ENCODE measurements at regions not wholly inside any gene's neighbourhood (a gene's known extent, or its start where the extent isn't known, plus 50 kb on each side); places are given as distances from the start of the nearest gene placed in this dataset.

- SMC1A ChIA-PET (ENCODE audit: uncharacterized antibody, unreplicated experiment) = no interaction called here
- no TSS peak for BruUV-seq (replicated peaks)
- POLR2A ChIA-PET = no interaction called here
- H3K36me3 ChIP-seq (ENCODE audit: control insufficient read depth in 2 of 2, insufficient read depth in 2 of 2, low read length in 1 of 2) = no peaks in the 10 kb centered on the region
- no peaks in the 10 kb centered on the region for H3K79me2 ChIP-seq (ENCODE audit: control insufficient read depth, insufficient read depth, low read length)
- 0% methylated on average over 8 of the region's 8 CpGs for WGBS (ENCODE audit: insufficient coverage, insufficient replicate concordance, low lambda C conversion rate, missing lambda C conversion rate)
- no peaks in the 10 kb centered on the region for H4K20me1 ChIP-seq (ENCODE audit: control insufficient read depth, insufficient read depth)
- RAD21 ChIA-PET (ENCODE audit: unreplicated experiment) = no interaction called here
- CTCF ChIA-PET = no interaction called here
- no peak for DNase-seq (ENCODE audit: low read depth, low spot score)
- H3K9ac ChIP-seq (ENCODE audit: control insufficient read depth, insufficient read depth, low read length) = no peak overlapping the region
- no peak for FAIRE-seq
- intact Hi-C loops (cut with micrococcal nuclease; ENCODE audit: unreplicated experiment) (no loop called here), in situ Hi-C loops (cut with MboI) (no loop called here)
- H3K4me1 ChIP-seq (ENCODE audit: control insufficient read depth, insufficient read depth, low read length) = no peaks in the 10 kb centered on the region
- no peak overlapping the region for H3K4me2 ChIP-seq (ENCODE audit: control insufficient read depth, insufficient read depth)
- ATAC-seq = no peak
- no peak overlapping the region for H2AFZ ChIP-seq (ENCODE audit: control insufficient read depth, low read depth, low read length)
- no peak for TF ChIP-seq CHD1 (IDR thresholded peaks at IDR 0.05; ENCODE audit: low read depth, low read length)
- TF ChIP-seq FOXK2 (IDR thresholded peaks at IDR 0.05) = no peak
- no peak for TF ChIP-seq FOXM1 (IDR thresholded peaks at IDR 0.05; ENCODE audit: low read depth, low read length)
- no peak for TF ChIP-seq SMARCA5 (IDR thresholded peaks at IDR 0.05)
- TF ChIP-seq, protein P1, sequence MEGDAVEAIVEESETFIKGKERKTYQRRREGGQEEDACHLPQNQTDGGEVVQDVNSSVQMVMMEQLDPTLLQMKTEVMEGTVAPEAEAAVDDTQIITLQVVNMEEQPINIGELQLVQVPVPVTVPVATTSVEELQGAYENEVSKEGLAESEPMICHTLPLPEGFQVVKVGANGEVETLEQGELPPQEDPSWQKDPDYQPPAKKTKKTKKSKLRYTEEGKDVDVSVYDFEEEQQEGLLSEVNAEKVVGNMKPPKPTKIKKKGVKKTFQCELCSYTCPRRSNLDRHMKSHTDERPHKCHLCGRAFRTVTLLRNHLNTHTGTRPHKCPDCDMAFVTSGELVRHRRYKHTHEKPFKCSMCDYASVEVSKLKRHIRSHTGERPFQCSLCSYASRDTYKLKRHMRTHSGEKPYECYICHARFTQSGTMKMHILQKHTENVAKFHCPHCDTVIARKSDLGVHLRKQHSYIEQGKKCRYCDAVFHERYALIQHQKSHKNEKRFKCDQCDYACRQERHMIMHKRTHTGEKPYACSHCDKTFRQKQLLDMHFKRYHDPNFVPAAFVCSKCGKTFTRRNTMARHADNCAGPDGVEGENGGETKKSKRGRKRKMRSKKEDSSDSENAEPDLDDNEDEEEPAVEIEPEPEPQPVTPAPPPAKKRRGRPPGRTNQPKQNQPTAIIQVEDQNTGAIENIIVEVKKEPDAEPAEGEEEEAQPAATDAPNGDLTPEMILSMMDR (IDR thresholded peaks at IDR 0.05 in 2 of 3, conservative IDR thresholded peaks at IDR 0.05 in 1 of 3; ENCODE audit: control insufficient read depth in 2 of 3, extremely low read depth in 1 of 3, insufficient read depth in 1 of 3, low read depth in 3 of 3, low read length in 3 of 3) = no peak
- H3K9me3 ChIP-seq (replicated peaks; ENCODE audit: control insufficient read depth, insufficient read depth, low read length) = no peaks in the 10 kb centered on the region; the same call in 2 of the 3 replicates
- no peak overlapping the region for H3K4me3 ChIP-seq
- H3K27ac ChIP-seq (ENCODE audit: control insufficient read depth, insufficient read depth) = no peak overlapping the region
- H3K27me3 ChIP-seq (replicated peaks in 1 of 2; ENCODE audit: control insufficient read depth in 2 of 2, insufficient read depth in 2 of 2, low read length in 1 of 2) = no peaks in the 10 kb centered on the region; a peak in 1 of 4 replicates
These were observed 65.4 kb downstream of the MATN1 start for GRCh38 chr1:30658014-30658336.

GRCh38 chr1:30657131-30658013 lies 66.0 kb downstream of the MATN1 start:
- ChIA-PET RAD21 (ENCODE audit: unreplicated experiment) (no interaction called here), SMC1A (ENCODE audit: uncharacterized antibody, unreplicated experiment) (no interaction called here), POLR2A (no interaction called here), CTCF (no interaction called here)
- FAIRE-seq = no peak
- no peak for TF ChIP-seq STAT3 (IDR thresholded peaks at IDR 0.05; ENCODE audit: low read depth, low read length)
- TF ChIP-seq, protein P2, sequence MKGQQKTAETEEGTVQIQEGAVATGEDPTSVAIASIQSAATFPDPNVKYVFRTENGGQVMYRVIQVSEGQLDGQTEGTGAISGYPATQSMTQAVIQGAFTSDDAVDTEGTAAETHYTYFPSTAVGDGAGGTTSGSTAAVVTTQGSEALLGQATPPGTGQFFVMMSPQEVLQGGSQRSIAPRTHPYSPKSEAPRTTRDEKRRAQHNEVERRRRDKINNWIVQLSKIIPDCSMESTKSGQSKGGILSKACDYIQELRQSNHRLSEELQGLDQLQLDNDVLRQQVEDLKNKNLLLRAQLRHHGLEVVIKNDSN (IDR thresholded peaks at IDR 0.05; ENCODE audit: borderline replicate concordance, extremely low read length, insufficient read depth, low read depth, low read length) = peak; percentile 31
- H3K9ac ChIP-seq (ENCODE audit: control insufficient read depth, insufficient read depth, low read length) = no peak overlapping the region
- H3K9me3 ChIP-seq (replicated peaks; ENCODE audit: control insufficient read depth, insufficient read depth, low read length) = no peaks in the 10 kb centered on the region; the same call in 2 of the 3 replicates
- no peaks in the 10 kb centered on the region for H4K20me1 ChIP-seq (ENCODE audit: control insufficient read depth, insufficient read depth)
- no peak overlapping the region for H2AFZ ChIP-seq (ENCODE audit: control insufficient read depth, low read depth, low read length)
- no peaks in the 10 kb centered on the region for H3K79me2 ChIP-seq (ENCODE audit: control insufficient read depth, insufficient read depth, low read length)
- WGBS (ENCODE audit: insufficient coverage, insufficient replicate concordance, low lambda C conversion rate, missing lambda C conversion rate) = 33% methylated on average over 22 of the region's 22 CpGs
- no TSS peak for BruUV-seq (replicated peaks)
- H3K27ac ChIP-seq (ENCODE audit: control insufficient read depth, insufficient read depth) = no peak overlapping the region
- ATAC-seq = no peak
- no peaks in the 10 kb centered on the region for H3K4me1 ChIP-seq (ENCODE audit: control insufficient read depth, insufficient read depth, low read length)
- no peaks in the 10 kb centered on the region; a peak in 1 of 4 replicates for H3K27me3 ChIP-seq (replicated peaks in 1 of 2; ENCODE audit: control insufficient read depth in 2 of 2, insufficient read depth in 2 of 2, low read length in 1 of 2)
- in situ Hi-C loops (cut with MboI) = no loop called here
- intact Hi-C loops (cut with micrococcal nuclease; ENCODE audit: unreplicated experiment) = no loop called here
- no peak for DNase-seq (ENCODE audit: low read depth, low spot score)
- H3K4me2 ChIP-seq (ENCODE audit: control insufficient read depth, insufficient read depth) = no peak overlapping the region
- no peaks in the 10 kb centered on the region for H3K36me3 ChIP-seq (ENCODE audit: control insufficient read depth in 2 of 2, insufficient read depth in 2 of 2, low read length in 1 of 2)
- no peak overlapping the region for H3K4me3 ChIP-seq
